K562 (cell line): ENCODE measurements at regions not wholly inside any gene's neighbourhood (a gene's known extent, or its start where the extent isn't known, plus 50 kb on each side); places are given as distances from the start of the nearest gene placed in this dataset.

Experiments used
- ATAC-seq: fragments of 200-7000 bp; cut with Tn5 transposase; 3 replicates; pipeline ENCODE4 v1.9.1; 2020; ENCODE audit warnings: moderate library complexity
- BruUV-seq: library from RNA; stranded (reverse); fragments of 400-500 nt; replicated peaks from 2 replicates; lab custom pipeline; 2021; lab: Mats Ljungman, UMichigan
- CTCF ChIA-PET: fragments of 300-600 bp; formaldehyde crosslinking; extraction: SDS; loops from one replicate; lab custom pipeline; 2021; ENCODE audit warnings: low intra/inter-chr PET ratio; lab: Yijun Ruan, JAX
- POLR2A ChIA-PET: fragments of 300-600, 350-650 bp; sonication (Branson Sonifier 250); formaldehyde crosslinking; extraction: SDS; loops from one replicate; lab custom pipeline; 2021; ENCODE audit warnings: antibody characterized with exemption, inconsistent platforms; lab: Yijun Ruan, JAX
- DNase-seq, 4 experiments: peaks; one replicate each; pipeline versions ENCODE4 v3.0.0 to v3.0.0-alpha.2; 2011 to 2018; ENCODE audit warnings: low spot score in 3 of 4, mixed read lengths in 3 of 4; ENCODE audit errors: extremely low read depth in 1 of 4
- FAIRE-seq: peaks from 2 replicates; lab custom pipeline; 2011; peaks lifted over from hg19 to GRCh38; lab: Jason Lieb, UNC
- H2AFZ ChIP-seq: 2 replicates; pipeline ENCODE4 v1.6.0; 2011; ENCODE audit warnings: low read depth, low read length, control low read depth, inconsistent platforms
- H3K27ac ChIP-seq: fragments of 200-600 bp; 3 replicates; pipeline ENCODE4 v1.8.0; 2011; ENCODE audit warnings: low read depth, mild to moderate bottlenecking, control low read depth, inconsistent platforms, low read length, moderate library complexity, mixed read lengths; ENCODE audit errors: extremely low read depth
- H3K27me3 ChIP-seq, 2 experiments: fragments of 300-600 bp in 1 of 2; 2 replicates in 1 of 2; 3 replicates in 1 of 2; pipeline versions ENCODE4 v1.6.0 to v1.8.0; 2011; ENCODE audit warnings: inconsistent platforms in 2 of 2, low read length in 2 of 2, mild to moderate bottlenecking in 1 of 2, mixed read lengths in 1 of 2, moderate library complexity in 1 of 2; ENCODE audit not compliant: control insufficient read depth in 2 of 2, insufficient read depth in 2 of 2
- H3K36me3 ChIP-seq: fragments of 300-600 bp; 3 replicates; pipeline ENCODE4 v1.8.0; 2011; ENCODE audit warnings: mild to moderate bottlenecking, low read length, inconsistent platforms; ENCODE audit not compliant: control insufficient read depth, insufficient read depth
- H3K4me1 ChIP-seq, 2 experiments: fragments of 200-600 bp in 1 of 2; replicated peaks in 1 of 2; 2 replicates in 1 of 2; 3 replicates in 1 of 2; pipeline versions ENCODE4 v1.5.1 to v1.8.0; 2011; ENCODE audit warnings: inconsistent platforms in 2 of 2, low read length in 2 of 2, mild to moderate bottlenecking in 1 of 2, mixed read lengths in 1 of 2, moderate library complexity in 1 of 2; ENCODE audit not compliant: control insufficient read depth in 2 of 2, insufficient read depth in 2 of 2
- H3K4me2 ChIP-seq: 2 replicates; pipeline ENCODE4 v1.6.1; 2011; ENCODE audit warnings: low read length, control low read depth, inconsistent platforms, mixed read lengths; ENCODE audit not compliant: insufficient read depth
- H3K4me3 ChIP-seq: fragments of 200-600 bp; sonication (generic), shearing (Covaris generic); 2 replicates; pipeline ENCODE4 v1.5.1; 2016; ENCODE audit warnings: control low read depth, inconsistent platforms
- H3K79me2 ChIP-seq: fragments of 200-600 bp; 3 replicates; pipeline ENCODE4 v1.8.0; 2011; ENCODE audit warnings: low read length, inconsistent platforms; ENCODE audit not compliant: control insufficient read depth, insufficient read depth
- H3K9ac ChIP-seq, 2 experiments: 2 replicates each; pipeline versions ENCODE4 v1.6.0 to v1.6.1; 2011; ENCODE audit warnings: low read depth in 2 of 2, low read length in 2 of 2, control low read depth in 1 of 2, inconsistent platforms in 1 of 2, mild to moderate bottlenecking in 1 of 2, mixed read lengths in 1 of 2; ENCODE audit not compliant: insufficient read depth in 1 of 2
- H3K9me1 ChIP-seq: one replicate; pipeline ENCODE4 v1.6.0; 2011; ENCODE audit warnings: inconsistent platforms, mild to moderate bottlenecking, low read length, moderate library complexity; ENCODE audit not compliant: control insufficient read depth, insufficient read depth
- H3K9me3 ChIP-seq: replicated peaks from 2 replicates; pipeline ENCODE4 v1.5.1; 2011; ENCODE audit warnings: low read depth, low read length, inconsistent platforms; ENCODE audit not compliant: control insufficient read depth, insufficient read depth
- H4K20me1 ChIP-seq: replicated peaks from 2 replicates; pipeline ENCODE4 v1.6.1; 2011; ENCODE audit warnings: low read length, inconsistent platforms, mixed read lengths; ENCODE audit not compliant: control insufficient read depth, insufficient read depth
- MYNN ChIP-seq, 2 experiments: sonication (generic); formaldehyde crosslinking in 1 of 2; IDR thresholded peaks; 2 replicates each; pipeline versions ENCODE4 v1.5.0 to v1.6.1; 2016 to 2020; ENCODE audit warnings: antibody characterized with exemption in 1 of 2, missing genetic modification reagents in 1 of 2
- PHB ChIP-seq: fragments of 250-450 bp; sonication (Bioruptor Pico); IDR thresholded peaks from 2 replicates; pipeline ENCODE4 v1.5.0; 2021
- TFAM ChIP-seq: fragments of 250-450 bp; sonication (Bioruptor Pico); conservative IDR thresholded peaks from 2 replicates; pipeline ENCODE4 v1.5.0; 2021; ENCODE audit warnings: mild to moderate bottlenecking, moderate library complexity
- ZNF347 ChIP-seq: fragments of 450-650 bp; formaldehyde crosslinking; IDR thresholded peaks from 2 replicates; pipeline ENCODE4 v1.4.0; 2020; ENCODE audit warnings: low read depth, mild to moderate bottlenecking, moderate library complexity
- WGBS: fragments of 100-300 bp; shearing (Covaris generic); methylation state at CpG from one replicate; pipeline ENCODE4 v1.1.6; 2016; ENCODE audit warnings: low coverage, mixed read lengths; ENCODE audit not compliant: insufficient coverage; ENCODE audit errors: missing lambda C conversion rate; 5-methylcytosine and 5-hydroxymethylcytosine counted together
- in situ Hi-C: fragments of 300-500 bp; cut with MboI; formaldehyde crosslinking; loops from 4 replicates; pipeline ENCODE4 v1.15.0; 2018; ENCODE audit warnings: inconsistent platforms, mixed read lengths
- intact Hi-C: fragments of 100-400 bp; cut with micrococcal nuclease; formaldehyde crosslinking; loops from 2 replicates; pipeline ENCODE4 v1.14.2; 2022
- TF ChIP-seq, protein P1 (sequence below): fragments of 250-450 bp; sonication (Bioruptor Pico); IDR thresholded peaks from 2 replicates; pipeline ENCODE4 v1.4.0; 2020; ENCODE audit warnings: mild to moderate bottlenecking, moderate library complexity
- TF ChIP-seq, protein P2 (sequence below): sonication (generic); IDR thresholded peaks from 2 replicates; pipeline ENCODE4 v1.6.1; 2016
- TF ChIP-seq, protein P3 (sequence below): fragments of 250-450 bp; sonication (Bioruptor Pico); IDR thresholded peaks from 2 replicates; pipeline ENCODE4 v1.8.0; 2021; ENCODE audit warnings: mild to moderate bottlenecking, moderate library complexity

DNA sequence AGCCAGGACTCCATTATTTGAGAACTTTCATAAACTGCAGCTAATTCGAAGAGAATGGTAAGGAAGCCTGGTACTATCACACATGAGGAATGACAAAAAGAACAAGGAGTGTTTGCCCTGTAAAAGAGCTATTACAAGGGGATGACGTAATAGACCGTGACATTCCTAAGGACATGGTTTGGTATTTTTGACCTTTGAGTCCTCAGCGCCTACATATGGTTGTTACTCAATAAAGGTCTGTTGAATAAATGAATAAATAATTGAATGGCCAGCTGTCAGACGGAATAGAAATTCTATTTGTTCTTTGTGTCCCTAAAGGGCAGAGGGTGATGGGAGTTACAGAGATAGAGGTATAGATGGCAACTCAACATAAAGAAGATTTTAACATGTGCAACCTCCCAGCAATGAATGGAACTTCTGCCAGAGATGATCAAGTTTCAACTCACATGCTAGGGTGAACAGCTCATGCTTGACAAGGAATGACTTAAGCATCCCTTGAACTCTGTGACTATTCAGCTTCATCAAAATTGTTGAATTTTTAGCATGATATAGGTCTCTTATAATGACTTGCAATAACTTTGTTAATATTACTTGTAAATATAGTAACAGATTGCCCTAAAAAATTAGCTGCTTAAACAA lies 115.4 kb downstream of the TENT5A start (continued):
- TF ChIP-seq, protein P1, sequence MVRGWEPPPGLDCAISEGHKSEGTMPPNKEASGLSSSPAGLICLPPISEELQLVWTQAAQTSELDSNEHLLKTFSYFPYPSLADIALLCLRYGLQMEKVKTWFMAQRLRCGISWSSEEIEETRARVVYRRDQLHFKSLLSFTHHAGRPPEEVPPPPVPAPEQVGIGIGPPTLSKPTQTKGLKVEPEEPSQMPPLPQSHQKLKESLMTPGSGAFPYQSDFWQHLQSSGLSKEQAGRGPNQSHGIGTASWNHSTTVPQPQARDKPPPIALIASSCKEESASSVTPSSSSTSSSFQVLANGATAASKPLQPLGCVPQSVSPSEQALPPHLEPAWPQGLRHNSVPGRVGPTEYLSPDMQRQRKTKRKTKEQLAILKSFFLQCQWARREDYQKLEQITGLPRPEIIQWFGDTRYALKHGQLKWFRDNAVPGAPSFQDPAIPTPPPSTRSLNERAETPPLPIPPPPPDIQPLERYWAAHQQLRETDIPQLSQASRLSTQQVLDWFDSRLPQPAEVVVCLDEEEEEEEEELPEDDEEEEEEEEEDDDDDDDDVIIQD: no peak

GRCh38 chr6:81634155-81634880 lies 118.2 kb downstream of the TENT5A start:
- no peaks in the 10 kb centered on the region for H3K36me3 ChIP-seq
- no peaks in the 10 kb centered on the region for H3K9me1 ChIP-seq
- no peak overlapping the region for H3K9ac ChIP-seq
- no peak overlapping the region for H3K4me2 ChIP-seq
- ATAC-seq: no peak
- TF ChIP-seq, protein P2, sequence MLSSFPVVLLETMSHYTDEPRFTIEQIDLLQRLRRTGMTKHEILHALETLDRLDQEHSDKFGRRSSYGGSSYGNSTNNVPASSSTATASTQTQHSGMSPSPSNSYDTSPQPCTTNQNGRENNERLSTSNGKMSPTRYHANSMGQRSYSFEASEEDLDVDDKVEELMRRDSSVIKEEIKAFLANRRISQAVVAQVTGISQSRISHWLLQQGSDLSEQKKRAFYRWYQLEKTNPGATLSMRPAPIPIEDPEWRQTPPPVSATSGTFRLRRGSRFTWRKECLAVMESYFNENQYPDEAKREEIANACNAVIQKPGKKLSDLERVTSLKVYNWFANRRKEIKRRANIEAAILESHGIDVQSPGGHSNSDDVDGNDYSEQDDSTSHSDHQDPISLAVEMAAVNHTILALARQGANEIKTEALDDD: no peak
- TF ChIP-seq MYNN (IDR thresholded peaks at IDR 0.05) (no peak), MYNN (CRISPR knock-in tag; IDR thresholded peaks at IDR 0.05) (no peak), PHB (CRISPR knock-in tag) (no peak), TFAM (CRISPR knock-in tag) (no peak), ZNF347 (no peak)
- TF ChIP-seq, protein P1: no peak
- TF ChIP-seq, protein P3, sequence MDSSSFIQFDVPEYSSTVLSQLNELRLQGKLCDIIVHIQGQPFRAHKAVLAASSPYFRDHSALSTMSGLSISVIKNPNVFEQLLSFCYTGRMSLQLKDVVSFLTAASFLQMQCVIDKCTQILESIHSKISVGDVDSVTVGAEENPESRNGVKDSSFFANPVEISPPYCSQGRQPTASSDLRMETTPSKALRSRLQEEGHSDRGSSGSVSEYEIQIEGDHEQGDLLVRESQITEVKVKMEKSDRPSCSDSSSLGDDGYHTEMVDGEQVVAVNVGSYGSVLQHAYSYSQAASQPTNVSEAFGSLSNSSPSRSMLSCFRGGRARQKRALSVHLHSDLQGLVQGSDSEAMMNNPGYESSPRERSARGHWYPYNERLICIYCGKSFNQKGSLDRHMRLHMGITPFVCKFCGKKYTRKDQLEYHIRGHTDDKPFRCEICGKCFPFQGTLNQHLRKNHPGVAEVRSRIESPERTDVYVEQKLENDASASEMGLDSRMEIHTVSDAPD: no peak
- WGBS: 0% methylated on average over 3 of the region's 3 CpGs
- H4K20me1 ChIP-seq: no peaks in the 10 kb centered on the region
- no peak for DNase-seq
- CTCF ChIA-PET: no interaction called here
- in situ Hi-C loops: no loop called here
- H3K9me3 ChIP-seq: no peaks in the 10 kb centered on the region
- no peaks in the 10 kb centered on the region for H3K4me1 ChIP-seq
- FAIRE-seq: no peak
- H3K79me2 ChIP-seq: no peaks in the 10 kb centered on the region
- H3K4me3 ChIP-seq: no peak overlapping the region
- no TSS peak for BruUV-seq
- POLR2A ChIA-PET: no interaction called here
- intact Hi-C loops: no loop called here
- no peak overlapping the region for H2AFZ ChIP-seq
- no peak overlapping the region for H3K27ac ChIP-seq
- no peaks in the 10 kb centered on the region for H3K27me3 ChIP-seq
